H1 (cell line): ENCODE measurements at regions not wholly inside any gene's neighbourhood (a gene's known extent, or its start where the extent isn't known, plus 50 kb on each side); places are given as distances from the start of the nearest gene placed in this dataset.

ENCODE experiments used
- CTCF ChIA-PET: fragments of 300-600 bp; sonication (Branson Sonifier 250); formaldehyde crosslinking; loops from one replicate; lab custom pipeline; 2021; ENCODE audit not compliant: partially characterized antibody; lab: Charles Lee
- POLR2A ChIA-PET: fragments of 300-600 bp; sonication (Branson Sonifier 250); formaldehyde crosslinking; loops from one replicate; lab custom pipeline; 2021; ENCODE audit warnings: inconsistent platforms; ENCODE audit not compliant: partially characterized antibody; lab: Charles Lee
- DNase-seq, 2 experiments: peaks; one replicate each; pipeline versions ENCODE4 v3.0.0 to v3.0.0-alpha.2; 2010 to 2022; ENCODE audit warnings: low spot score in 2 of 2, low read depth in 1 of 2, mixed read lengths in 1 of 2
- FAIRE-seq: peaks from 2 replicates; lab custom pipeline; 2011; peaks lifted over from hg19 to GRCh38; lab: Jason Lieb, UNC
- H2AFZ ChIP-seq: 2 replicates; pipeline ENCODE4 v1.8.1; 2012; ENCODE audit warnings: low read length, inconsistent platforms
- H2AK5ac ChIP-seq: 2 replicates; pipeline ENCODE4 v1.6.1; 2013; ENCODE audit warnings: low read depth, low read length
- H2BK120ac ChIP-seq: replicated peaks from 2 replicates; pipeline ENCODE3; 2013; ENCODE audit warnings: low read depth, low read length, inconsistent platforms
- H2BK12ac ChIP-seq: 2 replicates; pipeline ENCODE4 v1.6.1; 2013; ENCODE audit warnings: low read depth, low read length
- H2BK15ac ChIP-seq: 2 replicates; pipeline ENCODE4 v1.6.1; 2013; ENCODE audit warnings: low read length
- H2BK20ac ChIP-seq: 2 replicates; pipeline ENCODE4 v1.6.1; 2013; ENCODE audit warnings: low read length
- H2BK5ac ChIP-seq: 2 replicates; pipeline ENCODE4 v1.6.1; 2013; ENCODE audit warnings: low read depth, low read length
- H3K14ac ChIP-seq: 2 replicates; pipeline ENCODE4 v1.6.1; 2013; ENCODE audit warnings: inconsistent platforms; ENCODE audit not compliant: insufficient read length
- H3K18ac ChIP-seq: 2 replicates; pipeline ENCODE4 v1.6.1; 2013; ENCODE audit warnings: low read length; ENCODE audit errors: extremely low read depth
- H3K23ac ChIP-seq: 2 replicates; pipeline ENCODE4 v1.6.1; 2013; ENCODE audit warnings: inconsistent platforms; ENCODE audit not compliant: insufficient read length
- H3K23me2 ChIP-seq: 2 replicates; pipeline ENCODE4 v1.6.1; 2013; ENCODE audit warnings: low read depth, low read length
- H3K27ac ChIP-seq: 2 replicates; pipeline ENCODE4 v1.6.1; 2011; ENCODE audit warnings: low read depth, low read length, inconsistent platforms
- H3K27me3 ChIP-seq, 4 experiments: replicated peaks in 1 of 4; 1 replicate in 1 of 4; 2 replicates in 3 of 4; pipeline versions ENCODE4 v1.6.1 to v1.8.1; 2011 to 2013; ENCODE audit warnings: low read length in 3 of 4, mild to moderate bottlenecking in 3 of 4, inconsistent platforms in 2 of 4, mixed read lengths in 2 of 4, moderate library complexity in 1 of 4; ENCODE audit not compliant: control insufficient read depth in 3 of 4, insufficient read depth in 3 of 4; ENCODE audit errors: extremely low read depth in 1 of 4
- H3K36me3 ChIP-seq, 4 experiments: 2 replicates each; pipeline versions ENCODE4 v1.6.1 to v1.8.1; 2011 to 2013; ENCODE audit warnings: mild to moderate bottlenecking in 4 of 4, low read length in 3 of 4, moderate library complexity in 2 of 4, control low read depth in 1 of 4, inconsistent platforms in 1 of 4; ENCODE audit not compliant: insufficient read depth in 4 of 4, control insufficient read depth in 2 of 4
- H3K4ac ChIP-seq: replicated peaks from 2 replicates; pipeline ENCODE3; 2013; ENCODE audit warnings: low read length, low read depth, mixed read lengths, inconsistent platforms; ENCODE audit not compliant: insufficient read length
- H3K4me1 ChIP-seq, 4 experiments: replicated peaks in 1 of 4; 1 replicate in 1 of 4; 2 replicates in 3 of 4; pipeline versions ENCODE4 v1.6.1 to v1.8.1; 2011 to 2013; ENCODE audit warnings: low read length in 3 of 4, inconsistent platforms in 2 of 4, mixed read lengths in 1 of 4; ENCODE audit not compliant: insufficient read depth in 4 of 4, control insufficient read depth in 3 of 4
- H3K4me2 ChIP-seq, 2 experiments: 2 replicates each; pipeline versions ENCODE4 v1.6.1 to v1.8.1; 2011 to 2013; ENCODE audit warnings: low read depth in 2 of 2, low read length in 2 of 2, control low read depth in 1 of 2, inconsistent platforms in 1 of 2, mild to moderate bottlenecking in 1 of 2; ENCODE audit not compliant: insufficient read depth in 1 of 2
- H3K4me3 ChIP-seq, 4 experiments: fragments of 200-600, 300-600 bp in 1 of 4; sonication (generic), shearing (Covaris generic), sonication (Bioruptor Twin) in 1 of 4; 2 replicates each; pipeline versions ENCODE4 v1.5.1 to v1.8.1; 2011 to 2016; ENCODE audit warnings: low read length in 4 of 4, low read depth in 3 of 4, control low read depth in 2 of 4, inconsistent platforms in 2 of 4, mild to moderate bottlenecking in 2 of 4, mixed read lengths in 1 of 4, moderate library complexity in 1 of 4; ENCODE audit not compliant: insufficient read depth in 2 of 4; ENCODE audit errors: extremely low read depth in 1 of 4
- H3K56ac ChIP-seq: replicated peaks from 2 replicates; pipeline ENCODE3; 2013; ENCODE audit warnings: low read depth, mild to moderate bottlenecking, mixed read lengths, low read length, inconsistent platforms; ENCODE audit not compliant: insufficient read length
- H3K79me1 ChIP-seq: 2 replicates; pipeline ENCODE4 v1.6.1; 2013; ENCODE audit warnings: low read depth, low read length, control low read depth
- H3K79me2 ChIP-seq, 2 experiments: 2 replicates each; pipeline versions ENCODE4 v1.6.1 to v1.8.1; 2012 to 2013; ENCODE audit warnings: low read length in 2 of 2, mild to moderate bottlenecking in 2 of 2, inconsistent platforms in 1 of 2; ENCODE audit not compliant: insufficient read depth in 2 of 2, control insufficient read depth in 1 of 2
- H3K9ac ChIP-seq, 4 experiments: replicated peaks in 1 of 4; 1 replicate in 1 of 4; 2 replicates in 3 of 4; pipeline versions ENCODE4 v1.6.1 to v1.8.1; 2011 to 2013; ENCODE audit warnings: low read depth in 3 of 4, low read length in 3 of 4, control low read depth in 2 of 4, mild to moderate bottlenecking in 2 of 4, moderate library complexity in 2 of 4, inconsistent platforms in 1 of 4; ENCODE audit errors: extremely low read depth in 1 of 4
- H3K9me3 ChIP-seq, 2 experiments: 2 replicates each; pipeline versions ENCODE4 v1.6.1 to v1.8.1; 2012 to 2013; ENCODE audit warnings: mild to moderate bottlenecking in 2 of 2, moderate library complexity in 2 of 2, control low read depth in 1 of 2, inconsistent platforms in 1 of 2, low read depth in 1 of 2, low read length in 1 of 2, mixed read lengths in 1 of 2; ENCODE audit not compliant: insufficient read depth in 2 of 2
- H4K20me1 ChIP-seq, 2 experiments: replicated peaks in 1 of 2; 2 replicates each; pipeline versions ENCODE3 to v1.8.1; 2011 to 2013; ENCODE audit warnings: inconsistent platforms in 2 of 2, low read length in 2 of 2, mild to moderate bottlenecking in 1 of 2; ENCODE audit not compliant: insufficient read depth in 2 of 2, control insufficient read depth in 1 of 2
- H4K5ac ChIP-seq: 2 replicates; pipeline ENCODE4 v1.6.1; 2013; ENCODE audit warnings: low read length, low read depth, mixed read lengths, inconsistent platforms; ENCODE audit not compliant: insufficient read length
- H4K8ac ChIP-seq: 2 replicates; pipeline ENCODE4 v1.8.0; 2013; ENCODE audit warnings: mild to moderate bottlenecking, moderate library complexity, low read length, inconsistent platforms; ENCODE audit not compliant: insufficient read depth; ENCODE audit errors: extremely low read depth
- H4K91ac ChIP-seq: replicated peaks from 2 replicates; pipeline ENCODE3; 2013; ENCODE audit warnings: low read length, mixed read lengths, inconsistent platforms; ENCODE audit not compliant: insufficient read length
- KDM4A ChIP-seq: IDR thresholded peaks from one replicate; pipeline ENCODE4 v1.7.1; 2012; ENCODE audit warnings: low read depth, mild to moderate bottlenecking, moderate library complexity, low read length, inconsistent platforms; ENCODE audit not compliant: severe bottlenecking
- KDM5A ChIP-seq: fragments of 200-600 bp; IDR thresholded peaks from 2 replicates; pipeline ENCODE4 v1.7.1; 2012; ENCODE audit warnings: mild to moderate bottlenecking, low read length, inconsistent platforms, mixed read lengths
- NANOG ChIP-seq: IDR thresholded peaks from 2 replicates; pipeline ENCODE4 v1.6.1; 2011; ENCODE audit warnings: low read length, low read depth, mild to moderate bottlenecking, inconsistent platforms; ENCODE audit not compliant: insufficient read depth, poor library complexity, severe bottlenecking
- POLR2A ChIP-seq, 2 experiments: IDR thresholded peaks; 1 replicate in 1 of 2; 2 replicates in 1 of 2; pipeline ENCODE4 v1.6.1; 2011; ENCODE audit warnings: low read depth in 2 of 2, low read length in 2 of 2, mild to moderate bottlenecking in 2 of 2; ENCODE audit errors: control extremely low read depth in 1 of 2
- RFX5 ChIP-seq: IDR thresholded peaks from 2 replicates; pipeline ENCODE4 v1.6.1; 2011; ENCODE audit warnings: low read depth, low read length, improper control_type of control experiment, borderline replicate concordance
- RNF2 ChIP-seq: fragments of 200-900, 300-1000 bp; sonication (generic); IDR thresholded peaks from 2 replicates; pipeline ENCODE4 v1.7.1; 2016; ENCODE audit warnings: borderline replicate concordance, low read depth, mild to moderate bottlenecking, antibody characterized with exemption, low read length; ENCODE audit not compliant: poor library complexity, severe bottlenecking; ENCODE audit errors: missing control alignments
- SAP30 ChIP-seq: fragments of 300-600 bp; sonication (generic); IDR thresholded peaks from 2 replicates; pipeline ENCODE4 v1.7.1; 2012; ENCODE audit warnings: low read length, moderate library complexity, mild to moderate bottlenecking, inconsistent platforms; ENCODE audit not compliant: insufficient read depth, insufficient replicate concordance
- TAF1 ChIP-seq: IDR thresholded peaks from 2 replicates; pipeline ENCODE4 v1.6.1; 2011; ENCODE audit warnings: mild to moderate bottlenecking, low read depth, low read length
- USF2 ChIP-seq: IDR thresholded peaks from 2 replicates; pipeline ENCODE4 v1.6.1; 2011; ENCODE audit warnings: low read length, improper control_type of control experiment
- WGBS, 2 experiments: shearing (Covaris generic) in 1 of 2; methylation state at CpG; one replicate each; pipeline versions ENCODE4 v1.1.6 to v1.1.7; 2013 to 2015; ENCODE audit warnings: low lambda C conversion rate in 2 of 2, mixed read lengths in 2 of 2, inconsistent platforms in 1 of 2, low coverage in 1 of 2, missing lambda C conversion rate in 1 of 2; ENCODE audit not compliant: insufficient replicate concordance in 2 of 2, insufficient coverage in 1 of 2, insufficient read length in 1 of 2; ENCODE audit errors: extremely low coverage in 1 of 2, missing lambda C conversion rate in 1 of 2; 5-methylcytosine and 5-hydroxymethylcytosine counted together

GRCh38 chr13:58254943-58255342 is 623.4 kb downstream of the PCDH17 start:
- Histone ChIP-seq H3K23me2 (no peaks in the 10 kb centered on the region), H3K14ac (no peak overlapping the region), H2BK5ac (no peak overlapping the region), H4K20me1 (no peaks in the 10 kb centered on the region), H3K56ac (no peak overlapping the region), H3K18ac (no peak overlapping the region), H3K27me3 (no peaks in the 10 kb centered on the region), H3K79me1 (no peaks in the 10 kb centered on the region), H2AK5ac (no peak overlapping the region), H4K8ac (no peak overlapping the region), H3K23ac (no peak overlapping the region), H3K4me3 (no peak overlapping the region), H3K79me2 (no peaks in the 10 kb centered on the region), H2BK15ac (no peak overlapping the region), H3K4me1 (no peaks in the 10 kb centered on the region), H2AFZ (no peak overlapping the region), H4K91ac (no peak overlapping the region), H2BK12ac (no peak overlapping the region), H2BK120ac (no peak overlapping the region), H3K4ac (no peak overlapping the region), H4K5ac (no peak overlapping the region), H3K36me3 (no peaks in the 10 kb centered on the region), H3K9ac (no peak overlapping the region), H3K9me3 (no peaks in the 10 kb centered on the region), H3K4me2 (no peak overlapping the region), H3K27ac (no peak overlapping the region), H2BK20ac (no peak overlapping the region)
- no peak for FAIRE-seq
- 100% methylated on average over 1 of the region's 1 CpG; no CpG with 5 or more reads in 1 of the 2 experiments for whole genome bisulfite sequencing, 2 experiments
- ChIA-PET POLR2A (no interaction called here), CTCF (no interaction called here)
- DNase-seq = no peak
- TF ChIP-seq RFX5 = no peak
- no peak for TF ChIP-seq RNF2
- no peak for TF ChIP-seq SAP30
- no peak for TF ChIP-seq POLR2A (IDR thresholded peaks at IDR 0.05; ENCODE audit: control extremely low read depth in 1 of 2, low read depth in 2 of 2, low read length in 2 of 2)
- TF ChIP-seq KDM4A = no peak
- TF ChIP-seq TAF1 = no peak
- no peak for TF ChIP-seq USF2
- no peak for TF ChIP-seq KDM5A
- TF ChIP-seq NANOG = no peak
